ENCODE measurements at regions not wholly inside any gene's neighbourhood (a gene's known extent, or its start where the extent isn't known, plus 50 kb on each side); places are given as distances from the start of the nearest gene placed in this dataset.

DNA sequence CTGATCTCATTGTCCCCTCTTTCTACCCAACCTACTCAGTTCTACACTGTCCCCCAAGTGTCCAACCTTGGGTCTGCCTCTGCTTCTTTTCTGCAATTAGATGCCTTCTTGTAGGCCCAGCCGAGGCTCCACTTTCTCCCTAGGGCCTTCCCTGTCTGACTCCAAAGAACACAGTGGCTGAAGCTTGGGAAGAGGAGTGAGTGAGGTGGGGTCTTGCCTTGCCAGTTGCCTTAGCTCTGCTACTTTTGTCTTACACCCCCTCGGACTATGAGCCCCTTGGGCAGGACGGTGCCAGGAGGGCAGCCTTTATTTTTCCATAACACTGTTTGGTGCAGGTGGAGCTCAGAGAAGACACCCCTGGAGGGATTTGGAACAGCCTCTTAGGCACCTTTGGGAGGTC, 345.1 kb downstream of the CYP26B1 start:
- Histone ChIP-seq H3K27me3 (replicated peaks; ENCODE audit: insufficient read depth) (no peaks in the 10 kb centered on the region), H3K9me3 (no peaks in the 10 kb centered on the region), H3K4me3 (no peak overlapping the region), H3K27ac (no peak overlapping the region), H3K4me1 (ENCODE audit: control insufficient read depth in 1 of 2, low read depth in 2 of 2) (peaks cover 5 to 23% of the 10 kb centered on the region in 2 donors), H3K36me3 (no peaks in the 10 kb centered on the region)
- no peak for ATAC-seq (ENCODE audit: insufficient number of reproducible peaks, low FRiP score, low read depth)
- TF ChIP-seq, protein P1, sequence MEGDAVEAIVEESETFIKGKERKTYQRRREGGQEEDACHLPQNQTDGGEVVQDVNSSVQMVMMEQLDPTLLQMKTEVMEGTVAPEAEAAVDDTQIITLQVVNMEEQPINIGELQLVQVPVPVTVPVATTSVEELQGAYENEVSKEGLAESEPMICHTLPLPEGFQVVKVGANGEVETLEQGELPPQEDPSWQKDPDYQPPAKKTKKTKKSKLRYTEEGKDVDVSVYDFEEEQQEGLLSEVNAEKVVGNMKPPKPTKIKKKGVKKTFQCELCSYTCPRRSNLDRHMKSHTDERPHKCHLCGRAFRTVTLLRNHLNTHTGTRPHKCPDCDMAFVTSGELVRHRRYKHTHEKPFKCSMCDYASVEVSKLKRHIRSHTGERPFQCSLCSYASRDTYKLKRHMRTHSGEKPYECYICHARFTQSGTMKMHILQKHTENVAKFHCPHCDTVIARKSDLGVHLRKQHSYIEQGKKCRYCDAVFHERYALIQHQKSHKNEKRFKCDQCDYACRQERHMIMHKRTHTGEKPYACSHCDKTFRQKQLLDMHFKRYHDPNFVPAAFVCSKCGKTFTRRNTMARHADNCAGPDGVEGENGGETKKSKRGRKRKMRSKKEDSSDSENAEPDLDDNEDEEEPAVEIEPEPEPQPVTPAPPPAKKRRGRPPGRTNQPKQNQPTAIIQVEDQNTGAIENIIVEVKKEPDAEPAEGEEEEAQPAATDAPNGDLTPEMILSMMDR (IDR thresholded peaks at IDR 0.05), result no peak
- DNase-seq (ENCODE audit: low spot score), result no peak

DNA sequence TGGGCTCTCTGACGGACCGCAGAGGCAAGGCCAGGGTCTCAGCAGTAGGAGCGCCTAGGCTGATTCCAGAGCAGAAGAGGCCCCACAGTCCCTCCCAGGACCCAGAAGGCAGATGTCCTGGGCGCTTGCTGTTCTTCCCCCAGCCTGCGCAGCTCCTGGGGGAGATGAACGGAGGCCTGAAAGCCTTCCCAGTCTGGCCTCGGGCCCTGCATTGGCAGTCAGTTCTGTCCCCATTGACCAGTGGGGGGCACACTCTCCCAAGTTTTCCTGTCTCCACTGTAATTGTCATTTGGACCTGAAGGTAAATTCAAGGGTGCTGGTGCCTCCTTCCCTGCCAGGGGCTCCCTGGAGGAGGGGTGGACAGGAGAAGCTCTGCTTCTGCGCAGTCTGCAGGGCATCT, 345.7 kb downstream of the CYP26B1 start:
- TF ChIP-seq, protein P1 (IDR thresholded peaks at IDR 0.05), result peak; percentile 84
- H3K27ac ChIP-seq, result no peak overlapping the region
- peak overlapping the region; percentile 37 for H3K4me3 ChIP-seq
- H3K4me1 ChIP-seq (ENCODE audit: control insufficient read depth in 1 of 2, low read depth in 2 of 2), result peaks cover 5 to 27% of the 10 kb centered on the region in 2 donors
- no peak for ATAC-seq (ENCODE audit: insufficient number of reproducible peaks, low FRiP score, low read depth)
- no peaks in the 10 kb centered on the region for H3K27me3 ChIP-seq (replicated peaks; ENCODE audit: insufficient read depth)
- H3K36me3 ChIP-seq, result no peaks in the 10 kb centered on the region
- H3K9me3 ChIP-seq, result no peaks in the 10 kb centered on the region
- DNase-seq (ENCODE audit: low spot score), result no peak

DNA sequence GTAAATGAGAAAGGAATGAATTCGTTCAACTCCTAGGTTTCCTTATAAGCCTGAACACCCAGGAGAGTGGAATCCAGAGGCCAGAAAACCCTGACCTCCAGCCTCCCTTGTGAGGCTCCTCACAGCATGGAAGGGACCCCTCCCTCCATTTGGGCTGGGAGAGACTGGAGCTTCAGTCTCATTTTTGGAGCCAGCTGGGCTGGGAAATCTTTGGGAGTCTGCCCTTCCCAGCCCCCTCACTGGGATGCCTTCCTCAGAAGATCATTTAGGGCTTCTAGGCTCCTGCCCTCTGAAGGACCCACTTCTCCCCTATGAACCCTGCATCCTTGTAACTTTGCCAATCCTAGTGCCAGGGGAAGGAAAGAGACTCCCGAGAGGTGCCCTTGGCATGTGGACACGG, 346.1 kb downstream of the CYP26B1 start:
- H3K4me3 ChIP-seq, result peak overlapping the region; percentile 37
- DNase-seq (ENCODE audit: low spot score), result no peak
- H3K4me1 ChIP-seq (ENCODE audit: control insufficient read depth in 1 of 2, low read depth in 2 of 2), result peaks cover 8 to 31% of the 10 kb centered on the region in 2 donors
- no peaks in the 10 kb centered on the region for H3K36me3 ChIP-seq
- no peak overlapping the region for H3K27ac ChIP-seq
- no peak for ATAC-seq (ENCODE audit: insufficient number of reproducible peaks, low FRiP score, low read depth)
- H3K9me3 ChIP-seq, result no peaks in the 10 kb centered on the region
- TF ChIP-seq, protein P1 (IDR thresholded peaks at IDR 0.05), result no peak
- no peaks in the 10 kb centered on the region for H3K27me3 ChIP-seq (replicated peaks; ENCODE audit: insufficient read depth)

DNA sequence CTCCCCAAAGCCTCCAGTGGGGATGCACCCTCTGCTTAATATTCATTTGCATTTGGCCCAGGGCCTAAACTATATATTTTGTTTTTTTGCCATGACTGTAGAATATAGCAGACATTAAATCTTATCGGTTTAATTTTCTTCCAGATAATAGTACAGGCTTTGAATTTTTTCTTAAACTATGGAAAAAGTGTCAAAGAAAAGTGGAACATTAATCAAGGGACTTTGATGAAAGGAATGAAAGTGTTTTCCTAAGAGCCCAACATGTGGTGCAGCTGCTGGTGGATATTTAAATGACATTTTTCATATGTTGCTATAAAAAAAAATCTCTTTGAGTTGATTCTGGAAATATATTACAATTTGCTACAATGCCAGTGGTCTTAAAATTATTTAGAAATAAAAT, 346.8 kb downstream of the CYP26B1 start:
- DNase-seq (ENCODE audit: low spot score) (no peak), ATAC-seq (ENCODE audit: insufficient number of reproducible peaks, low FRiP score, low read depth) (no peak)
- Histone ChIP-seq H3K36me3 (no peaks in the 10 kb centered on the region), H3K27ac (no peak overlapping the region), H3K4me1 (ENCODE audit: control insufficient read depth in 1 of 2, low read depth in 2 of 2) (peaks cover 9 to 38% of the 10 kb centered on the region in 2 donors), H3K27me3 (replicated peaks; ENCODE audit: insufficient read depth) (no peaks in the 10 kb centered on the region), H3K4me3 (no peak overlapping the region), H3K9me3 (no peaks in the 10 kb centered on the region)
- TF ChIP-seq, protein P1 (IDR thresholded peaks at IDR 0.05), result no peak

DNA sequence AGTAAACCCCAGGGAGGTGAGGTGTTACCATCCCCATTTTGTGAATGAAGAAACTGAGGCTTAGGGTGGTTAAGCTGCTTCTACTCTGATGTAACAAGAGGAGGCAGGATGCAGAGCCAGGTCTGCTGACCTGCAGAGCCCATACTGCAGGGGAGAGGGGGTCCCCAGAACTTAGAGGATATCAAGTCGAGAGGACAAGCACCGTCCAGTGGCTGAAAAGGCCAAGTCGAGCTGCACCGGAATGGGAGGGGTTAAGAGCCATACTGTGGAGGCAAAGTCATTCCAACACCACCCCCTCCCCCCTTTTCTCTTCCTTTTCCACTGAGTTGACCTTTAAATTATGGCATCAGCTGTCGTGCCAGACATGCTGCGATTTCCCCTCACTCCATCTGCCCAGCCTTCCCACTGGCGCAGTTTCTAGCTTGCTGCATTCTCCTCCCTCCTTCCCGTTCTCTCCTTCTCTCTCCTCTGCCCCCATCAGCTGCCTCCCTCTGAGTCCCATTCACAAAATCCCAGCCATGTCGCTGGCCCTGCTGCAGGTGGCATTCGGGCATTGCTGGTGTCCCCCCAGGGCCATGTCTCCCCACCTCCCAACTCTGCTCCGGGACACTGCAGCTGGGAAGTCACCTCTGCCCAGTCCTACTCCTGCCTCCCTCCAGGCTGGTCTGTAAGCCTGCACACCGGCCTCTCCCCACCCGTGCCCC, 346.9 kb downstream of the DYSF start:
- no peak for ATAC-seq (ENCODE audit: insufficient number of reproducible peaks, low FRiP score, low read depth)
- DNase-seq (ENCODE audit: low spot score), result no peak
- H3K4me3 ChIP-seq, result no peak overlapping the region
- H3K27me3 ChIP-seq (replicated peaks; ENCODE audit: insufficient read depth), result no peaks in the 10 kb centered on the region
- no peaks in the 10 kb centered on the region for H3K36me3 ChIP-seq
- peaks cover 9 to 42% of the 10 kb centered on the region in 2 donors for H3K4me1 ChIP-seq (ENCODE audit: control insufficient read depth in 1 of 2, low read depth in 2 of 2)
- H3K9me3 ChIP-seq, result no peaks in the 10 kb centered on the region
- no peak overlapping the region for H3K27ac ChIP-seq
- TF ChIP-seq, protein P1 (IDR thresholded peaks at IDR 0.05), result no peak

Data from thoracic aorta (tissue), 2 donors.